ENCODE measurements at regions not wholly inside any gene's neighbourhood (a gene's known extent, or its start where the extent isn't known, plus 50 kb on each side); places are given as distances from the start of the nearest gene placed in this dataset.

DNA sequence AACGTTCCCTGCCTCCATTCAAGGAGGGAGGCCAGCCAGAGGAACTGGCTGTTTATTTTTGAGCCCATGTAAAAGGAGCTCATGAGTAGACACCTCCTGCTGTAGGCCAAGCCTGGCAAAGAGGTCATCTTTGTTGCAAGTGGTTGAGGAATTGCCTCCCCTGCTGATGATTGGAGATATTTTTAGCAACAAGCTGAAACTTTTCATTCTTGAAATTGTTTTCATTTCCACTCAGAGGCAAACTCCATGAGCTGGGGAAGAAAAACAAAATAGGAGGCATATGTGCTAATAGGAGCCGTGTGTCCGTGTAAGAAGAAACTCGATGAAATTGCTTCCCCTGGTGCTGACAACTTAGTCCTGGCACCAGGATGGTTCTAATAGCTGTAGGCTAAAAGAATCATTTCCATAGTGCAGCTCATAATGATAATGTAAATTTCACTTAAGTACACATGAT, 440.1 kb upstream of the FAR2 start:
- H3K4me1 Mint-ChIP-seq (ENCODE audit: low read depth) = no peaks in the 10 kb centered on the region
- intact Hi-C loops (cut with micrococcal nuclease) = no loop called here
- no peak overlapping the region for H3K27ac Mint-ChIP-seq
- no peak overlapping the region for H3K4me3 Mint-ChIP-seq
- CTCF ChIA-PET = no interaction called here
- DNase-seq (no peak), ATAC-seq (no peak)
- no peaks in the 10 kb centered on the region for H3K9me3 Mint-ChIP-seq
- no peaks in the 10 kb centered on the region for H3K27me3 Mint-ChIP-seq
- H3K36me3 Mint-ChIP-seq (ENCODE audit: low read depth) = no peaks in the 10 kb centered on the region
- POLR2A ChIA-PET = no interaction called here
- TF ChIP-seq CTCF (IDR thresholded peaks at IDR 0.05) = no peak

DNA sequence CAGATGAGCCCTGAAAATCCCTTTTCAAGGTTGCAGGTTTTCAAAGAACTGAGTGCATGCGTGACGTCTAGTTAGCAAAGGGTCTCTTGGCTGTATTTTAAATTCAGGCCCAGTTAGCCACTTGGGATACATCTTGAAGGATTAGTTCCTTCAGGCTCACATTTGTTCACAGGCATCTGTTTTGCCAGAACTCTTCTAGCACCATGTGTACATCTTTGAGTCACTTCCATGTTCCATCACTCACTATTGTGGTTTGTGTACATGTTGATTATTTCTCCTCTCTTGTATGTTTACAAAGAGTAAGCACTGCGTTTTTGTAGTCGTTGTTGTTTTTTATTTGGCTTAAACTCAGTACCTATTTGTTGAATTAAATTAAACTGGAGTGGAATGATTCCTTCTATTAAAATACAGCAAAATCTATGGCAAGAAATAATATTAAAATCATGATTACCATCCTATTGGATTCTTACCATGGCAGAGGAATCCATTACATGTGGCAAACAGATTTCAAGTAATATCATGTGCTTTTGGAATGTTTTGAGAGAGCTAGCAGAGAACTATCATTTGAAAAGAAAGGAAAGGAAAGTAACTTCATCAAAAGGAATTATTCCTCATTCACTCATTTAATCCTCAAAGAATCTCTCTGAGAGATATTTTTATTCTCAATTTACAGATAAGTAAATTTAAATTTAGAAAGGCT, 438.9 kb upstream of the FAR2 start:
- H3K4me3 Mint-ChIP-seq = no peak overlapping the region

GRCh38 chr12:28710882-28711281, 438.2 kb upstream of the FAR2 start:
- no peak for TF ChIP-seq CTCF (IDR thresholded peaks at IDR 0.05)
- no peaks in the 10 kb centered on the region for H3K27me3 Mint-ChIP-seq
- ChIA-PET CTCF (interaction anchor here (0.7 kb wide), 1 partner anchor 402 kb away, joined by 3 read pairs; no protein-coding TSS in a partner anchor), POLR2A (no interaction called here)
- no peaks in the 10 kb centered on the region for H3K36me3 Mint-ChIP-seq (ENCODE audit: low read depth)
- H3K9me3 Mint-ChIP-seq = no peaks in the 10 kb centered on the region
- no peak overlapping the region for H3K27ac Mint-ChIP-seq
- ATAC-seq (no peak), DNase-seq (no peak)
- H3K4me3 Mint-ChIP-seq = no peak overlapping the region
- no peaks in the 10 kb centered on the region for H3K4me1 Mint-ChIP-seq (ENCODE audit: low read depth)
- intact Hi-C loops (cut with micrococcal nuclease) = no loop called here

More for the DNA sequence above, 438.9 kb upstream of the FAR2 start:
- no peak overlapping the region for H3K27ac Mint-ChIP-seq
- DNase-seq = no peak
- ATAC-seq = no peak
- intact Hi-C loops (cut with micrococcal nuclease) = no loop called here
- no peaks in the 10 kb centered on the region for H3K27me3 Mint-ChIP-seq
- no peaks in the 10 kb centered on the region for H3K9me3 Mint-ChIP-seq
- POLR2A ChIA-PET = no interaction called here
- no peaks in the 10 kb centered on the region for H3K36me3 Mint-ChIP-seq (ENCODE audit: low read depth)
- TF ChIP-seq CTCF (IDR thresholded peaks at IDR 0.05) = no peak
- no peaks in the 10 kb centered on the region for H3K4me1 Mint-ChIP-seq (ENCODE audit: low read depth)
- CTCF ChIA-PET = no interaction called here

DNA sequence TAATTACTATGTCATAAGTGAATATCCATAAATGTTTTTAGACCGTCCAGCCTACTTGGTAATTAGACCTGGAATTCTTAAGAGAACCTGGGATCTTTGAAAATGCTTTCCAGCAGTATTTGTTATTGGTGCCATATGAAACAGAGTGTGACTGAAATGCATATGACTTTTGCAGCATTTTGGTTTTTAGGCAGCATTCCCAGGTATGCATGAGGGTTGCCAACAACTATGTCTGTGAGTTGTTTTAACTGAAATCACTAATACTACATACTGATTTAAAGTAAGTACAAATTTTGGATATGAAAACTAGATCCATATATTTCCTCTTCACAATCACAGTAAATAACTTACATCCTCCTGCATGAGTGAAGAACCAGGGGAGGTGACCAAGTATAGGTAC, 437.7 kb upstream of the FAR2 start:
- H3K4me3 Mint-ChIP-seq = no peak overlapping the region
- intact Hi-C loops (cut with micrococcal nuclease) = no loop called here
- H3K36me3 Mint-ChIP-seq (ENCODE audit: low read depth) = no peaks in the 10 kb centered on the region
- ChIA-PET POLR2A (no interaction called here), CTCF (interaction anchor here (0.7 kb wide), 1 partner anchor 403 kb away, joined by 3 read pairs; no protein-coding TSS in a partner anchor)
- DNase-seq (no peak), ATAC-seq (no peak)
- no peak for TF ChIP-seq CTCF (IDR thresholded peaks at IDR 0.05)
- no peaks in the 10 kb centered on the region for H3K9me3 Mint-ChIP-seq
- H3K4me1 Mint-ChIP-seq (ENCODE audit: low read depth) = no peaks in the 10 kb centered on the region
- no peak overlapping the region for H3K27ac Mint-ChIP-seq
- no peaks in the 10 kb centered on the region for H3K27me3 Mint-ChIP-seq

- TF ChIP-seq CTCF (IDR thresholded peaks at IDR 0.05) = no peak
- DNase-seq (no peak), ATAC-seq (no peak)
- Mint-ChIP-seq H3K27me3 (no peaks in the 10 kb centered on the region), H3K36me3 (ENCODE audit: low read depth) (no peaks in the 10 kb centered on the region), H3K4me1 (ENCODE audit: low read depth) (no peaks in the 10 kb centered on the region), H3K9me3 (no peaks in the 10 kb centered on the region), H3K4me3 (no peak overlapping the region), H3K27ac (no peak overlapping the region)
- ChIA-PET CTCF (no interaction called here), POLR2A (no interaction called here)
- intact Hi-C loops (cut with micrococcal nuclease) = no loop called here
These were observed 406.3 kb upstream of the FAR2 start for GRCh38 chr12:28742791-28743190.

All from activated CD8-positive, alpha-beta T cell treated with anti-CD3 and anti-CD28 coated beads for 36 hours (primary cell).